22Rv1 (cell line): ENCODE measurements at regions not wholly inside any gene's neighbourhood (a gene's known extent, or its start where the extent isn't known, plus 50 kb on each side); places are given as distances from the start of the nearest gene placed in this dataset.
"Not testable (repeated sequence)": the region's sequence is repeated elsewhere in the genome, so short reads cannot be mapped to it uniquely, and the experiment has no call there.

Experiments used
- H3K27ac ChIP-seq: fragments of 450-650 bp; 2 replicates; pipeline ENCODE4 v1.5.1; 2017
- CTCF ChIP-seq: fragments of 450-650 bp; IDR thresholded peaks from 2 replicates; pipeline ENCODE4 v1.5.1; 2017; ENCODE audit warnings: mild to moderate bottlenecking
- ZFX ChIP-seq: fragments of 450-650 bp; IDR thresholded peaks from 2 replicates; pipeline ENCODE4 v1.6.1; 2017; ENCODE audit warnings: antibody characterized with exemption, borderline replicate concordance

- TF ChIP-seq CTCF (no peak), ZFX (no peak)
- no peak overlapping the region for H3K27ac ChIP-seq
These were observed 76.2 kb downstream of the RIN2 start for GRCh38 chr20:19834287-19834686.

GRCh38 chr20:19834783-19835182 lies 76.7 kb downstream of the RIN2 start:
- H3K27ac ChIP-seq, result no peak overlapping the region
- TF ChIP-seq CTCF, result no peak
- TF ChIP-seq ZFX, result no peak

GRCh38 chr20:19835533-19836222 lies 77.6 kb downstream of the RIN2 start:
- no peak overlapping the region for H3K27ac ChIP-seq
- TF ChIP-seq ZFX (no peak), CTCF (no peak)

GRCh38 chr20:19838468-19838867 lies 80.4 kb downstream of the RIN2 start:
- H3K27ac ChIP-seq, result no peak overlapping the region
- TF ChIP-seq ZFX, result no peak
- TF ChIP-seq CTCF, result no peak

- no peak overlapping the region for H3K27ac ChIP-seq
- TF ChIP-seq CTCF (no peak), ZFX (no peak)
These were observed 81.0 kb downstream of the RIN2 start for GRCh38 chr20:19839053-19839452.

GRCh38 chr20:19840111-19840710 lies 82.2 kb downstream of the RIN2 start:
- no peak for TF ChIP-seq ZFX
- TF ChIP-seq CTCF, result no peak
- no peak overlapping the region for H3K27ac ChIP-seq

GRCh38 chr20:19841740-19842139 lies 83.7 kb downstream of the RIN2 start:
- TF ChIP-seq CTCF, result no peak
- no peak for TF ChIP-seq ZFX
- H3K27ac ChIP-seq, result no peak overlapping the region

- not testable (repeated sequence) for H3K27ac ChIP-seq
These were observed 86.8 kb downstream of the RIN2 start for GRCh38 chr20:19844850-19845249.
